GM23248 (cell line): ENCODE measurements at regions not wholly inside any gene's neighbourhood (a gene's known extent, or its start where the extent isn't known, plus 50 kb on each side); places are given as distances from the start of the nearest gene placed in this dataset.

ENCODE experiments used
- EZH2 ChIP-seq: fragments of 200-600 bp; sonication (generic); IDR thresholded peaks from 2 replicates; pipeline ENCODE4 v1.6.1; 2018; ENCODE audit warnings: antibody characterized with exemption, mild to moderate bottlenecking; ENCODE audit not compliant: insufficient read depth, poor library complexity, severe bottlenecking
- EZH2phosphoT487 ChIP-seq: fragments of 200-600 bp; sonication (generic); IDR thresholded peaks from 2 replicates; pipeline ENCODE4 v1.6.1; 2018; ENCODE audit warnings: antibody characterized with exemption, moderate library complexity, mild to moderate bottlenecking, low read depth; ENCODE audit not compliant: insufficient read depth

DNA sequence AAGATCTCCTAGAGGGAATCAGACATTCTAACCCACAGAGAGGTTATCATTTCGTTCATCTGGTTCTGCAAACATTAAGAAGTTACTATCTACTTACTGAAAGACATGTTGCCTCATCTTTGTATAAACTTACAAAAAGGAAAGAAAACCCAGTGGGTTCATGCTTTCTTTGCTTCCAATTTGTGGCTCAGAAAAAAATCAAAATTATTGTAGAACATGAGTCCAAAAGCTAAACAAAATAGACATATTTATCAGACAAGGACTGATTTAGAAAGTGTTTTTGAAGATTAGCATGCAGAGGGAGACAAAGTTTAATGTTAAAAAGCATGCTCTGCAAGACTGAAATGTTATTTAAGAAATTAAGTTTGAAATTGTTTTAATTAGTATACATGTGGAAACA, 123.1 kb downstream of the MBL2 start:
- TF ChIP-seq EZH2 (no peak), EZH2phosphoT487 (no peak)
